Prostate gland (tissue), 2 donors: ENCODE measurements at regions not wholly inside any gene's neighbourhood (a gene's known extent, or its start where the extent isn't known, plus 50 kb on each side); places are given as distances from the start of the nearest gene placed in this dataset.

Experiments
- DNase-seq: peaks from one replicate; pipeline ENCODE4 v3.0.0-alpha.2; 2019; ENCODE audit warnings: low spot score
- H3K27ac ChIP-seq, 2 donors: fragments of 200-600 bp; sonication (generic); 2 replicates each; pipeline ENCODE4 v1.5.1; 2017 to 2019
- H3K27me3 ChIP-seq: fragments of 200-600 bp; sonication (generic); replicated peaks from 2 replicates; pipeline ENCODE4 v1.5.1; 2019; ENCODE audit not compliant: insufficient read depth
- H3K36me3 ChIP-seq, 2 donors: fragments of 200-600 bp; sonication (generic); 1 replicate in 1 of 2; 2 replicates in 1 of 2; pipeline versions ENCODE4 v1.5.1 to v1.8.1; 2017 to 2019
- H3K4me1 ChIP-seq: fragments of 200-600 bp; sonication (generic); replicated peaks from 2 replicates; pipeline ENCODE4 v1.5.1; 2019
- H3K4me3 ChIP-seq, 2 donors: fragments of 200-600 bp; sonication (generic); 2 replicates each; pipeline ENCODE4 v1.5.1; 2017 to 2019
- H3K9me3 ChIP-seq: fragments of 200-600 bp; sonication (generic); 2 replicates; pipeline ENCODE4 v1.5.1; 2017
- POLR2A ChIP-seq: fragments of 450-650 bp; IDR thresholded peaks from one replicate; pipeline ENCODE4 v1.6.1; 2016; ENCODE audit warnings: antibody characterized with exemption, mild to moderate bottlenecking
- POLR2AphosphoS5 ChIP-seq: sonication (generic); formaldehyde crosslinking; IDR thresholded peaks from one replicate; pipeline ENCODE4 v1.6.1; 2017; ENCODE audit warnings: antibody characterized with exemption
- WGBS: methylation state at CpG from one replicate; pipeline ENCODE4 v1.1.5; 2018; 5-methylcytosine and 5-hydroxymethylcytosine counted together
- intact Hi-C: fragments of 100-400 bp; cut with DNase I; formaldehyde crosslinking; loops from one replicate; pipeline ENCODE4 v1.14.2; 2022
- TF ChIP-seq, protein P1 (sequence below), 4 experiments: fragments of 200-600 bp in 2 of 4; fragments of 450-650 bp in 2 of 4; sonication (generic) in 2 of 4; IDR thresholded peaks; 1 replicate in 3 of 4; 2 replicates in 1 of 4; pipeline ENCODE4 v1.5.1; 2016 to 2019; ENCODE audit warnings: antibody characterized with exemption in 4 of 4, mild to moderate bottlenecking in 2 of 4, moderate library complexity in 2 of 4

DNA sequence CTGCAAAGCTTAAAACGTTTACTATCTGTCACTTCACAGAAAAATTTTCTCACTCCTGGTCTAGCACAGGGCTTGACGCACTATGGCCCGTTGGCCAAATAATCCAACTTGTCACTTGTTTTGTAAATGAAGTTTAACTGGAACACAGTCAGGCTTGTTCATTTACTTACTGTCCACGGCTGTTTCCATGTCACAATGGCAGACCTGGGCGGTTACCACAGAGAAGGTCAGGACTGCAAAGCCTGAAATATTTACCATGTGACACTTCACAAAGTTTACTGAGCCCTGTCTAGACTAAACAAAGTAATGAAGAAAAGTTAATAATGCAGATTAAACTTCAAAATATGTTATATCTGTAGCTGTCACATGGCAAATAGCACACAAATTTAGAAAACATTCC, 273.0 kb upstream of the GYPC start:
- no peaks in the 10 kb centered on the region for H3K27me3 ChIP-seq
- TF ChIP-seq POLR2AphosphoS5 (no peak), POLR2A (no peak)
- TF ChIP-seq, protein P1, sequence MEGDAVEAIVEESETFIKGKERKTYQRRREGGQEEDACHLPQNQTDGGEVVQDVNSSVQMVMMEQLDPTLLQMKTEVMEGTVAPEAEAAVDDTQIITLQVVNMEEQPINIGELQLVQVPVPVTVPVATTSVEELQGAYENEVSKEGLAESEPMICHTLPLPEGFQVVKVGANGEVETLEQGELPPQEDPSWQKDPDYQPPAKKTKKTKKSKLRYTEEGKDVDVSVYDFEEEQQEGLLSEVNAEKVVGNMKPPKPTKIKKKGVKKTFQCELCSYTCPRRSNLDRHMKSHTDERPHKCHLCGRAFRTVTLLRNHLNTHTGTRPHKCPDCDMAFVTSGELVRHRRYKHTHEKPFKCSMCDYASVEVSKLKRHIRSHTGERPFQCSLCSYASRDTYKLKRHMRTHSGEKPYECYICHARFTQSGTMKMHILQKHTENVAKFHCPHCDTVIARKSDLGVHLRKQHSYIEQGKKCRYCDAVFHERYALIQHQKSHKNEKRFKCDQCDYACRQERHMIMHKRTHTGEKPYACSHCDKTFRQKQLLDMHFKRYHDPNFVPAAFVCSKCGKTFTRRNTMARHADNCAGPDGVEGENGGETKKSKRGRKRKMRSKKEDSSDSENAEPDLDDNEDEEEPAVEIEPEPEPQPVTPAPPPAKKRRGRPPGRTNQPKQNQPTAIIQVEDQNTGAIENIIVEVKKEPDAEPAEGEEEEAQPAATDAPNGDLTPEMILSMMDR (IDR thresholded peaks at IDR 0.05) = no peak
- no peak overlapping the region for H3K27ac ChIP-seq
- no peaks in the 10 kb centered on the region for H3K36me3 ChIP-seq
- no peaks in the 10 kb centered on the region for H3K4me1 ChIP-seq
- intact Hi-C loops = no loop called here
- DNase-seq = no peak
- no peaks in the 10 kb centered on the region for H3K9me3 ChIP-seq
- WGBS = 82% methylated on average over 5 of the region's 5 CpGs
- no peak overlapping the region for H3K4me3 ChIP-seq

DNA sequence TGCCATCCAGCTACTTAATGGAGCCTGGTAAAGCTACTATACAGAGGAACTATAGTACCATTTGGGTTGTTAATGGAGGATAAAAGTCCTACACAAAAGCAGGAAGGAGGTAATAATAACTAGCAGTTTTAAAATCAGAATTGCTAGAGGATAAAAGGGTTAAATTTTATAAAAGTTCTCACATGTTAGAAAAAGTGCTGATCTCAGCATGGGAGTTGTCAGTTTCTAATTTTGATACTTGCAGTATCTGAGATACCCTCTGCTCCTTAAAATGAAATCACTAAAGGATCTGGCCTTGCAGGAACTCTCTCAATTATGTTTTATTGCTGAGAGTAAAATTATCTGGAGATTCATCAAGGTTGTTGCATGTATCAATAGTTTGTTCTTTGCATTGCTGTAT, 272.2 kb upstream of the GYPC start:
- Histone ChIP-seq H3K27me3 (no peaks in the 10 kb centered on the region), H3K4me3 (no peak overlapping the region), H3K36me3 (no peaks in the 10 kb centered on the region), H3K4me1 (no peaks in the 10 kb centered on the region), H3K27ac (no peak overlapping the region), H3K9me3 (no peaks in the 10 kb centered on the region)
- TF ChIP-seq, protein P1 (IDR thresholded peaks at IDR 0.05) = no peak
- TF ChIP-seq POLR2AphosphoS5 (no peak), POLR2A (no peak)
- intact Hi-C loops = no loop called here
- DNase-seq = no peak

DNA sequence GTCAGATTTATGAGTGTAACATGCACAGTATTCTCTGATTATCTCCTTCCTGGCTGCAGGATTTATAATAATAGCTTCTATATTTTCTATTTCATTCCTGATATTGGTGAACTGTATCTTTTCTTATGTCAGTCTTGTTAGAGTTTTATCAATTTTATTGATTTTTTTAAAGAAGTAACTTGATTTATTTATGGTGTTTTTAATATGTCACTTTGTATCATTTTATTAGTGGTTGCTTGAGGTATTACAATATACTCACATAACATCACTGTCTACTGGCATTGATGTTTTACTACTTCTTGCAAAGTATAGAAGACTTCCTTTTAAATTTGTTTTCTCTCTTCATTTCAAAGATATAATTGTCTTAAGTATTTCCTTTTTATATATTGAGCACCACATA, 270.5 kb upstream of the GYPC start:
- DNase-seq = no peak
- no peaks in the 10 kb centered on the region for H3K36me3 ChIP-seq

DNA sequence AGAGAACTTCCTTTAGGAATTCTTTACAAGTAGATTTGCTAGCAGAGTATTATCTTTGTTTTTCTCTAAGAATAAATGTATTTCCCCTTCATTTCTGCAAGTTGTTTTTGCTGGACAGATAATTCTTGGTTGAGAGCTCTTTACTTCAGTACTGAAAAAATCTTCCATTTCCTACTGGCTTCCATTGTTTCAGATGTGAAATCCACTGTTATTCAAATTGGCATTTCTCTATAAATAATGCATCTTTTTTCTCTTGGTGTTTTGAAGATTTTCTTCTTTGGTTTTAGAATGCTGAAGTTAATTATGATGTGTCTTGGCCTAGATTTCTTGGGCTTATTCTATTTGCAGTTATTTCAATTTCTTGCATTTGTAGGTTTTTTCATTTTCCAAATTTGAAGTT, 270.0 kb upstream of the GYPC start:
- Histone ChIP-seq H3K4me3 (no peak overlapping the region), H3K9me3 (no peaks in the 10 kb centered on the region), H3K36me3 (no peaks in the 10 kb centered on the region), H3K27ac (no peak overlapping the region), H3K27me3 (no peaks in the 10 kb centered on the region), H3K4me1 (no peaks in the 10 kb centered on the region)
- intact Hi-C loops = no loop called here
- no peak for TF ChIP-seq POLR2A
- TF ChIP-seq, protein P1 (IDR thresholded peaks at IDR 0.05) = no peak
- TF ChIP-seq POLR2AphosphoS5 = no peak
- DNase-seq = no peak

More for the DNA sequence above, 270.5 kb upstream of the GYPC start:
- intact Hi-C loops = no loop called here
- H3K27ac ChIP-seq = no peak overlapping the region
- H3K4me1 ChIP-seq = no peaks in the 10 kb centered on the region
- H3K4me3 ChIP-seq = no peak overlapping the region
- no peaks in the 10 kb centered on the region for H3K9me3 ChIP-seq
- H3K27me3 ChIP-seq = no peaks in the 10 kb centered on the region
- TF ChIP-seq POLR2A = no peak
- TF ChIP-seq POLR2AphosphoS5 = no peak
- TF ChIP-seq, protein P1 (IDR thresholded peaks at IDR 0.05) = peak in 1 of 4 experiments; percentile 24

DNA sequence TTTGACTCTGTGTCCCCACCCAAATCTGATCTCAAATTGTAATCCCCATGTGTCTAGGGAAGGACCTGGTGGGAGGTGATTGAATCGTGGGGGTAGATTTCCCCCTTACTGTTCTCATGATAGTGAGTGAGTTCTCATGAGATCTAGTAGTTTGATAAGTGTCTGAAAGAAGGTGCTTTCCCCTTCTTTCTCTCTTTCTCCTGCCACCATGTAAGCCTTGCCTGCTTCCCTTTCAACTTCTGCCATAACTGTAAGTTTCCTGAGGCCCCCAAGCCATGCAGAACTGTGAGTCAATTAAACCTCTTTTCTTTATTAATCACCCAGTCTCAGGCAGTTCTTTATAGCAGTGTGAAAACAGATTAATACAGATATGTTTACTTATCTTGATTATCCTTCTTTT, 266.5 kb upstream of the GYPC start:
- 82% methylated on average over 1 of the region's 1 CpG for WGBS
- TF ChIP-seq POLR2AphosphoS5 = no peak
- TF ChIP-seq, protein P1 (IDR thresholded peaks at IDR 0.05) = no peak
- TF ChIP-seq POLR2A = no peak
- DNase-seq = no peak
- Histone ChIP-seq H3K27ac (no peak overlapping the region), H3K36me3 (no peaks in the 10 kb centered on the region), H3K4me1 (no peaks in the 10 kb centered on the region), H3K9me3 (no peaks in the 10 kb centered on the region), H3K27me3 (no peaks in the 10 kb centered on the region), H3K4me3 (no peak overlapping the region)
- intact Hi-C loops = no loop called here
